ENCODE measurements at regions not wholly inside any gene's neighbourhood (a gene's known extent, or its start where the extent isn't known, plus 50 kb on each side); places are given as distances from the start of the nearest gene placed in this dataset.

- peaks cover 2% of the 10 kb centered on the region for H3K27me3 Mint-ChIP-seq (ENCODE audit: insufficient read depth, unreplicated experiment)
- no peak for DNase-seq
These were observed 770.8 kb downstream of the DSC3 start for GRCh38 chr18:30271716-30272115.

GRCh38 chr18:30265190-30265589, 777.4 kb downstream of the DSC3 start:
- BruUV-seq (replicated peaks): no TSS peak
- intact Hi-C loops (cut with micrococcal nuclease; ENCODE audit: unreplicated experiment): no loop called here
- Mint-ChIP-seq H3K36me3 (ENCODE audit: insufficient read depth, unreplicated experiment) (no peaks in the 10 kb centered on the region), H3K9me3 (ENCODE audit: unreplicated experiment) (no peaks in the 10 kb centered on the region), H3K4me1 (ENCODE audit: low read depth, unreplicated experiment) (no peaks in the 10 kb centered on the region), H3K27ac (ENCODE audit: unreplicated experiment) (no peak overlapping the region), H3K4me3 (ENCODE audit: unreplicated experiment) (no peak overlapping the region), H3K27me3 (ENCODE audit: insufficient read depth, unreplicated experiment) (no peaks in the 10 kb centered on the region)
- no peak for TF ChIP-seq CTCF (IDR thresholded peaks at IDR 0.05; ENCODE audit: insufficient read depth in 1 of 2, low read depth in 1 of 2, low read length in 1 of 2, severe bottlenecking in 1 of 2, unreplicated experiment in 1 of 2)
- ChIA-PET POLR2A (no interaction called here), CTCF (interaction anchor here (0.5 kb wide), 1 partner anchor 556 kb away, joined by 3 read pairs; no protein-coding TSS in a partner anchor)
- no peaks in the 10 kb centered on the region for H3K4me1 ChIP-seq
- H3K27me3 ChIP-seq (replicated peaks; ENCODE audit: control insufficient read depth, insufficient read depth, low read length): no peaks in the 10 kb centered on the region
- no peaks in the 10 kb centered on the region for H3K9me3 ChIP-seq
- no peaks in the 10 kb centered on the region for H3K36me3 ChIP-seq (ENCODE audit: control insufficient read depth, insufficient read depth, low read length)
- no peak for DNase-seq
- H3K4me3 ChIP-seq (ENCODE audit: low read depth, low read length): no peak overlapping the region

More at GRCh38 chr18:30271716-30272115, 770.8 kb downstream of the DSC3 start:
- Histone ChIP-seq H3K27me3 (replicated peaks; ENCODE audit: control insufficient read depth, insufficient read depth, low read length) (no peaks in the 10 kb centered on the region), H3K4me1 (no peaks in the 10 kb centered on the region), H3K4me3 (ENCODE audit: low read depth, low read length) (no peak overlapping the region), H3K36me3 (ENCODE audit: control insufficient read depth, insufficient read depth, low read length) (no peaks in the 10 kb centered on the region), H3K9me3 (no peaks in the 10 kb centered on the region)
- Mint-ChIP-seq H3K9me3 (ENCODE audit: unreplicated experiment) (no peaks in the 10 kb centered on the region), H3K4me3 (ENCODE audit: unreplicated experiment) (no peak overlapping the region), H3K27ac (ENCODE audit: unreplicated experiment) (no peak overlapping the region), H3K36me3 (ENCODE audit: insufficient read depth, unreplicated experiment) (no peaks in the 10 kb centered on the region), H3K4me1 (ENCODE audit: low read depth, unreplicated experiment) (no peaks in the 10 kb centered on the region)
- TF ChIP-seq CTCF (IDR thresholded peaks at IDR 0.05; ENCODE audit: insufficient read depth in 1 of 2, low read depth in 1 of 2, low read length in 1 of 2, severe bottlenecking in 1 of 2, unreplicated experiment in 1 of 2): no peak
- ChIA-PET POLR2A (no interaction called here), CTCF (no interaction called here)
- intact Hi-C loops (cut with micrococcal nuclease; ENCODE audit: unreplicated experiment): no loop called here
- no TSS peak for BruUV-seq (replicated peaks)

GRCh38 chr18:30254331-30254730, 788.2 kb downstream of the DSC3 start:
- Mint-ChIP-seq H3K9me3 (ENCODE audit: unreplicated experiment) (no peaks in the 10 kb centered on the region), H3K36me3 (ENCODE audit: insufficient read depth, unreplicated experiment) (no peaks in the 10 kb centered on the region), H3K27me3 (ENCODE audit: insufficient read depth, unreplicated experiment) (no peaks in the 10 kb centered on the region), H3K27ac (ENCODE audit: unreplicated experiment) (no peak overlapping the region), H3K4me1 (ENCODE audit: low read depth, unreplicated experiment) (no peaks in the 10 kb centered on the region), H3K4me3 (ENCODE audit: unreplicated experiment) (no peak overlapping the region)
- Histone ChIP-seq H3K4me1 (no peaks in the 10 kb centered on the region), H3K4me3 (ENCODE audit: low read depth, low read length) (no peak overlapping the region), H3K9me3 (no peaks in the 10 kb centered on the region), H3K36me3 (ENCODE audit: control insufficient read depth, insufficient read depth, low read length) (no peaks in the 10 kb centered on the region), H3K27me3 (replicated peaks; ENCODE audit: control insufficient read depth, insufficient read depth, low read length) (no peaks in the 10 kb centered on the region)
- DNase-seq: no peak
- intact Hi-C loops (cut with micrococcal nuclease; ENCODE audit: unreplicated experiment): no loop called here
- ChIA-PET CTCF (no interaction called here), POLR2A (no interaction called here)
- BruUV-seq (replicated peaks): no TSS peak
- TF ChIP-seq CTCF (IDR thresholded peaks at IDR 0.05; ENCODE audit: insufficient read depth in 1 of 2, low read depth in 1 of 2, low read length in 1 of 2, severe bottlenecking in 1 of 2, unreplicated experiment in 1 of 2): no peak
